ENCODE measurements at regions not wholly inside any gene's neighbourhood (a gene's known extent, or its start where the extent isn't known, plus 50 kb on each side); places are given as distances from the start of the nearest gene placed in this dataset.
"Not testable (repeated sequence)": the region's sequence is repeated elsewhere in the genome, so short reads cannot be mapped to it uniquely, and the experiment has no call there.

DNA sequence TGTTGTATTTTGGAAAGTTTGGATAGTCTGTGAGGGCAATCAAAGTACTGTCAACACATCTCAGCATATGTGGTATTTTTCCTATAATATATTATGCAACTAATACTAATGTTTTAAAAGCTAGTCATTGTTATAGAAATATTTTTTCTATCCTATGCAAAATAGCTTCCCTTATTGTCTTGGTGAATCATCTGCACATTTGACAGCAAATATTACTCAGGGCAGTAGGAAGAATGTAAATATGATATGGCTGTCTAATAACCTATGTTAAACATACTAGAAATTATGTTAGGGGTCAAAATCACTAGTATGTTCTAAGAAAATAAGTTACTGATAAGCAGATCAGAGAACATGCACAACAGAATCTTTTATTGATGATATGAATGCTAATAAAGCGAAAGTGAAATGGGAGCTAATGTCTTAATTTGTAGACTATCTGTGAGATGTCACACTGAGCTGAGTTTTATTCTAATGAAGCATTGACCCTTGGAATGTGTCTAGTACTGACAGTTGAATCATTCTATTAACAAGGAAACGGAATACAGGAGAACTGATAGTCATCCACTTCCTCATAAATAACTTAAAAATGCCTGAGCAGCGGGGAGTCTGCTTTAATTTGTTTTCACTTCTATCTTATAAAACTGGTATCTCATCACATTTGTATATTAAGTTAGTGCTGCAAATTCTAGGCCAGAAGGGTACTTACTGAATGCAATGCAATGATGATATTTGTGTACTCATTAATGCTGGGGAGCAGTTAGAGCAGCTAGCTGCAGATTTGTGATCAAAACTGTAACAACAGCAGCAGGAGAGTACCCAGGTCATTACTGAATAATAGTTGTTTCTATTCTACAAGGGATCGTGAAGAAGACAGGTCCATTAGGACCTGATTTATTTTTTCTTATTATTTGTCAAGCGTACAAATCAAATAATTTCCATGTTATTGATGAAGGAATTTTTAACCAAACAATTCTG is 440.3 kb upstream of the AADAT start:
- DNase-seq = no peak

DNA sequence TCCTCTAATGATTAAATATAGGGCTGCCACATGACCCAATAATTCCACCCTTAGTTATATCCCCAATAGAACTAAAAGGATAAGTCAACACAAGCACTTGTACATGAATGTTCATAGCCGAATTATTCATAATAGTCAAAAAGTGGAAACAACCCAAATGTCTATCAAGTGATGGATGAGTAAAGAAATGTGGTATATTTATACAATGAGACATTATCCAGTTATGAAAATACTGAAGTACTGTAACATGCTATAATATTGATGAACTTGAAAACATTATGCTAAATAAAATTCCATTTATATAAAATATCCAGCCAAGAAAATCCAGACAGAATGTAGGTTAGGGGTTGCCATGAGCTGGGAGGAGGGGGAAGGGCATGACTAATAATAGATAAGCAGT is 436.7 kb upstream of the AADAT start:
- no peak for DNase-seq

- DNase-seq = no peak
Measured at GRCh38 chr4:170522427-170522970, 432.7 kb upstream of the AADAT start.

DNA sequence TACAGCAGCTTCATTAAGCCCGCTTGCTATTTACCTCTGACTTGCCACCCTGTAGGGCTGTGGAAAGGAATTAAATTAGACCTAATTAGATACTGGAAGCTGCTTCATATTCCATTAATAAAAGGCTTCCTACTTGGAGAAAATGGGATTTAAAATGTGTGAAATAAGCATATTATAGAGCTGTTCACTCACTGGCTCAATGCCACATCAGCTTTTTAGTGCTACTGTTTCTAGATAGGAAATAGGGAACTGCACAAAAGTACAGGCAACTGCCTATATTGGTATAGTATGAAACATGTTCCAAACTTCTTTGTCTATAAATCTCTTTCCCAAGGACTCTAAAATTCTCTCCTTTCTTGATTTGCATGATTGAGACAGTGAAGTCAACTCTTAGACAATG is 407.9 kb upstream of the AADAT start:
- no peak for DNase-seq

- peak in 2 of 3 experiments; percentile 76 to 90 for DNase-seq
Measured at GRCh38 chr4:170497112-170497511, 407.4 kb upstream of the AADAT start.

GRCh38 chr4:170491981-170492380 is 402.2 kb upstream of the AADAT start:
- no peak for DNase-seq

DNA sequence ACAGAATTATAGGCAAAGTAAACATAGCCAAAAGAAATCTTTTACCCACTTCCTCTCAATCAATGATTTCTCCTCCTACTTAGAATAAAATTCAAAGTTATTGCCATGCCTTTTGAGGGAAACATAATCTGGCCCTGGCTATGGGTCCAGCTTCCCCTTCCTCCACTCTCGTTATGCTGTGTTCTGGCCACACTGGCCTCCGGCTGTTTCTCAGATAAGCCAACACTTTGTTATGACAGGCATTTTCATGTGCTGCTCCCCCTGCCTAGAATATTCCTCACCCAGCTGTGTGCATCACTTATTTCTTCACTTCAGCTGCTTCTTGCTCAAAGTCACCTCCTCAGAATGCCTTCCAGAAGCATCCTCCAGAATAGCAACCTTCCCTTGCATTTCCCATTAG is 386.6 kb upstream of the AADAT start:
- peak in 1 of 3 experiments; percentile 49 for DNase-seq

- DNase-seq = peak in 1 of 3 experiments; percentile 10
Measured at GRCh38 chr4:170465429-170465828, 375.7 kb upstream of the AADAT start.

GRCh38 chr4:170464614-170465197 is 374.9 kb upstream of the AADAT start:
- no peak for DNase-seq

- no peak for DNase-seq
Measured at GRCh38 chr4:170446782-170447181, 357.0 kb upstream of the AADAT start.

DNA sequence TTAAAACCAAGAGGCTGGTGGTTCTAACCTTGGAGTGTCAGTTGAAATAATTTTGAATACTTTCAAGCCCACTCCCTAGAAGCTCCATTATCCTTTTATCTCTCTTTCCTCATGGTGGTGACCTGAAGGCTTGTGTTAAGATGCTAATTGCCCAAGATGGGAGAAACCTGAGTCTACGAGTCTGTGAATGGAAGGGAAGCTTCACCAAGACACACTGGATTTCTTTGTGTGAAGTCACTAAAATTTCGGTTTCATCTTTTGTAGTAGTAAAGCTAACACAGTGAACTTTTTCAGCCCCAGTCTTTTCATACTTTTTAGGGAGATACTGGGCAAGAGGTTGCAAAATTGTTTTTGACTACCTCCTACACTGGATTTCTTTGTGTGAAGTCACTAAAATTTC is 351.4 kb upstream of the AADAT start:
- DNase-seq = not testable (repeated sequence)

- no peak for DNase-seq
Measured at GRCh38 chr4:170428929-170429328, 339.2 kb upstream of the AADAT start.

GRCh38 chr4:170425521-170426143 is 335.9 kb upstream of the AADAT start:
- peak in 2 of 3 experiments; percentile 61 to 90 for DNase-seq

- peak in 1 of 3 experiments; percentile 50 for DNase-seq
Measured at GRCh38 chr4:170425040-170425439, 335.3 kb upstream of the AADAT start.

- DNase-seq = no peak
Measured at GRCh38 chr4:170423137-170423536, 333.4 kb upstream of the AADAT start.

GRCh38 chr4:170420255-170420693 is 330.5 kb upstream of the AADAT start:
- peak in 1 of 3 experiments; percentile 39 for DNase-seq

DNA sequence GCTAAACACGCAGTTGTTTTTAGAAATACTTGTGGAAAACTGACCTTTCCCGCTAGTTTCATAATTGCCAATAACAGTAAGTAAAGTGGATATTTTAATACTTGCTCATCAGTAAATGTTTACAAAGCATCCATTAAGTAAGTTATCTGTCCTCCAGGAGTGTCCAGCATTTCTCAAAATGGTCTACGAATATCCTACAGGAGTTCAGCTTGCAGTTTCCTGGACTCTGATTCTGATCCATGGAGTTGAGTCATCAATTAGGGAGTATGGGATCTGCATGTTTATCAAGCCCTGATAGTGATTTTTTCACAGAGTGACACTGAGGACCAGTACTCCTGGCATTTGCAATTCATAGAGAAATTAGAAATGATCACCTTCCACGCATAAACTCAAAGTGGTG is 325.2 kb upstream of the AADAT start:
- no peak for DNase-seq

- no peak for DNase-seq
Measured at GRCh38 chr4:170414360-170414759, 324.6 kb upstream of the AADAT start.

- DNase-seq = no peak
Measured at GRCh38 chr4:170413951-170414350, 324.2 kb upstream of the AADAT start.

DNA sequence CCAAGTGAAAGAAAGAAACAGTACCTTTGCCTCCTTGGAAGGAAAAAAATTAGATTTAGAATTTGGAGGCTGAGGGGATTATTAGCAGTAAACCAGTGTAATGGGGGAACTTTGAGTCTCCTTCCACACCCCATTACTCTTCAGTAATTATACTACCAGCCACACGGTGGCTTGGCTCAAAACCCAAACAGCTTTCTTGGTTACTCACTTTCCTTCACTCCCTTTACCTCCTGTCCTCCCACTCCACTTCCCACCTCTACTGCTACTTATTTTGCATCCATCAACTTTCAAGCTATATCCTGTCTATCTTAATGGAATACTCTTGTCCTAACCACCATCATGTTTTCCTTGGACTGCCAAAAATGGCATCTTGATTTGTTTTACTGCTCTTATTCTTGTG is 310.6 kb upstream of the AADAT start:
- no peak for DNase-seq

- DNase-seq = no peak
Measured at GRCh38 chr4:170399581-170400293, 310.0 kb upstream of the AADAT start.

GRCh38 chr4:170398218-170398617 is 308.5 kb upstream of the AADAT start:
- no peak for DNase-seq

DNA sequence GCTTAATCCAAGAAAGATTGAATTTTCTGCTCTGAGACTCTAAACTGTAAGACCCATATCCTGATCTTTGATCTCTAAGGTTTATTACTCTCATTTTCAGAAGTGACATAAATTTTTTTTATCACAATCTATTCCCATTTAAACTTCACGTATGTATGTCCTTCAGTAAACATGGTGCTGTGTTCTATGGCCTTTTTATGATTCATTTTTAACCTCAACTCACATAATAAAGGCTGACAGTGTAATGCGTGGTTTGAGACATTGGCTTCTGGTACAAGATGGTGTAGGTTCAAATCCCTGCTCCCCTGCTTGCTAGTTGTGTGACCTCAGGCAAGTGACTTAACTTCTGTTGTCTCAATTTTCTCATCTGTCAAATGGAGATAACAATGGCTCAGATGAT is 306.0 kb upstream of the AADAT start:
- DNase-seq = no peak
